ENCODE measurements at regions not wholly inside any gene's neighbourhood (a gene's known extent, or its start where the extent isn't known, plus 50 kb on each side); places are given as distances from the start of the nearest gene placed in this dataset.

DNA sequence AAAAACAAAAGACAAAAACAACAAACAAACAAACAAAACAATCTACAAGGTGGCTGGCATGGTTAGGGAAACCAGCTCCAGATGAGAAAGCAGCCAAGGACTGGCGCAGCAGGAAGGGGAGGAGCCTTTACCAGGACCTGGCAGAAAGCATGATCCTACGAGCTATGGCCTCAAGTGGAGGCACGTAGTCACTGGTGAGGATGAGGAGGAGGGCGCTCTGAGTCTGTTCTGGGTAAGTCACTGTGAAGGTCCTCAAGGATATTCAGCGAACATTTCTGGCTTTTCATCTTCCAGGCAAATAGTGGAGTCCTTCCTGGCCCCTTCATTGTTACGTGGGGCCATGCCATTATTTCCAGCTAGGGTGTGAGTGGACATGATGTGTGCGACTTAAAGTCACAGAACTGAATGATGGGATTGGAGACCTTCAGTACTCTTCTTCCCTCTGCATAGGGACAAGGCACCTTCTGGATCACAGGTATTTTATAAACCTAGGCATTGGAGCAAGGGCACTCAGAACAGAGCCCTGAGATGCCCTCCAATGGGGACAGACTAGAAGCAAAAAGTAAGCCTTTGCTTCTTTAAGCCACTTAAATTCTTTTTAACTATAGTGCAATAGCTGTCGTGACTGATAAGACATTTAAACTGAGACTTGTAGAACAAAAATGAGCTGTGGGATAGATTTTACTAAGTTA, 771.3 kb downstream of the RAB28 start:
- intact Hi-C loops (cut with DNase I; ENCODE audit: low total_unique reads): no loop called here
- no peak for DNase-seq (ENCODE audit: low spot score in 2 of 2)
- Histone ChIP-seq H3K27me3 (no peaks in the 10 kb centered on the region), H3K27ac (no peak overlapping the region), H3K4me3 (no peak overlapping the region), H3K4me1 (no peaks in the 10 kb centered on the region), H3K9me3 (peaks cover 0 to 5% of the 10 kb centered on the region in 2 donors), H3K36me3 (no peaks in the 10 kb centered on the region)
- TF ChIP-seq POLR2AphosphoS5 (IDR thresholded peaks at IDR 0.05) (no peak), CTCF (IDR thresholded peaks at IDR 0.05) (no peak), POLR2A (IDR thresholded peaks at IDR 0.05) (no peak)

DNA sequence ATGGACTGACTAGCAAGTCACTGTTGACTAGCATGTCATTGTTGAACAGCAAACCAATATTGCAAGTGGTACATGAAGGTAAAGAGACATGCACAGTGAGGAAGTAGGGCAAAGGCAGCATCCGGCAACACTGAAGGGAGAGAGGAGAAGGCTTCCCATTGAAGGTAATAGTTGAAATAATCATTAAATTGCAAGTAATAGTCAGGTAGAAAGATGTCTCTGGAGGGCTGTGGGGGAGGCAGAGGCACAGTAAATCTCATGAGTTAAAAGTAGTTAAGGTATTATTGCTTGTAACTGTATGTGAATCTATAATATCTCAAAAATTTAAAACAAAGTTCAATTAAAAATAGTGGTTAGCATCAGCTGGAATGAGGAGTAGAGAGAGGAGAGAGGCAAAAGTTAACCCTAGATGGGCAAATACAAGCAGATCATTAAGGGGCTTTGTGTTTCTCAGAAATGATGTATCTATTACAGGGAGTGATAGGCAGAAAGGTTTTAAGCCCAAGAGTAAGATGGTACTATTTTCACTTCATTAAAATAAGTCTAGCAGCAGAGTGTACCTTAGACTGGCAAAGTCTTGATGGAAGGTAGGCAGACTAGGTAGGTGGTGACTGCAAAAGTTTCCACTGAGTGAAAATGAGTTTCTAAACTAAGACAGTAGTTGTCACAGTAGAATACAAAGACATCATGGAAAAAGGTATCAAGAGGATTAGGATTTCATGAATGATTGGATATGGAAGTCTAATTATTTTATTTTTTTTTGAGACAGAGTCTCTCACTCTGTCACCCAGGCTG, 776.6 kb downstream of the RAB28 start:
- no peak overlapping the region for H3K4me3 ChIP-seq
- TF ChIP-seq CTCF (IDR thresholded peaks at IDR 0.05) (no peak), POLR2A (IDR thresholded peaks at IDR 0.05) (no peak)
- no peak overlapping the region for H3K27ac ChIP-seq
- H3K4me1 ChIP-seq: no peaks in the 10 kb centered on the region
- peaks cover 0 to 2% of the 10 kb centered on the region in 2 donors for H3K9me3 ChIP-seq
- DNase-seq (ENCODE audit: low spot score in 2 of 2): no peak
- H3K36me3 ChIP-seq: no peaks in the 10 kb centered on the region
- intact Hi-C loops (cut with DNase I; ENCODE audit: low total_unique reads): no loop called here
- H3K27me3 ChIP-seq: no peaks in the 10 kb centered on the region

- no peak for DNase-seq (ENCODE audit: low spot score in 2 of 2)
- no peaks in the 10 kb centered on the region for H3K9me3 ChIP-seq
- no peaks in the 10 kb centered on the region for H3K27me3 ChIP-seq
- no peaks in the 10 kb centered on the region for H3K36me3 ChIP-seq
- no peak for TF ChIP-seq POLR2AphosphoS5 (IDR thresholded peaks at IDR 0.05)
- no peak for TF ChIP-seq POLR2A (IDR thresholded peaks at IDR 0.05)
- TF ChIP-seq CTCF (IDR thresholded peaks at IDR 0.05): no peak
- H3K27ac ChIP-seq: no peak overlapping the region
- no peaks in the 10 kb centered on the region for H3K4me1 ChIP-seq
- intact Hi-C loops (cut with DNase I; ENCODE audit: low total_unique reads): no loop called here
- H3K4me3 ChIP-seq: no peak overlapping the region
These were observed 781.1 kb downstream of the RAB28 start for GRCh38 chr4:12703036-12703435.

- Histone ChIP-seq H3K4me3 (no peak overlapping the region), H3K27me3 (no peaks in the 10 kb centered on the region), H3K27ac (no peak overlapping the region), H3K36me3 (no peaks in the 10 kb centered on the region), H3K9me3 (no peaks in the 10 kb centered on the region), H3K4me1 (no peaks in the 10 kb centered on the region)
- intact Hi-C loops (cut with DNase I; ENCODE audit: low total_unique reads): no loop called here
- TF ChIP-seq CTCF (IDR thresholded peaks at IDR 0.05) (no peak), POLR2AphosphoS5 (IDR thresholded peaks at IDR 0.05) (no peak), POLR2A (IDR thresholded peaks at IDR 0.05) (no peak)
- no peak for DNase-seq (ENCODE audit: low spot score in 2 of 2)
These were observed 782.8 kb downstream of the RAB28 start for GRCh38 chr4:12701384-12701783.

DNA sequence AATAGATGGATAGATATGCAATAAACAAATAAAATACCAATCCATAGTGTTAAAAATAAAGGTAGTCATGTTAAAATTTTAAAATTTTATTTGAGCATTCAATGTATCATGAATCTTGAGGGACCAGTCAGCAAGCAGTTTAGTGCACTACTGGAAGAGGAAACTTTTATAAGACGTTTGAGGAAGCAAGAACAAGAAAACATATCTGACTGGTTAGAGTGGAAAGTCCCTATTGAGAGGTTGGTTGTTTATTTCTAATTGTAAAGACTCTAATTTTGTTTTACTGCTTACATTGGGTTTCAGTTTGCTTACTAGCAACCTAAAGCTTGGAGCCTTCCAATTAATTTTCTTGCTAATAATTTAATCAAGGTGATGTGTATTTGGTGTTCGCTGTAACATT, 786.2 kb downstream of the RAB28 start:
- no peak for DNase-seq (ENCODE audit: low spot score in 2 of 2)
- no peaks in the 10 kb centered on the region for H3K4me1 ChIP-seq
- H3K27me3 ChIP-seq: no peaks in the 10 kb centered on the region
- H3K36me3 ChIP-seq: no peaks in the 10 kb centered on the region
- H3K9me3 ChIP-seq: no peaks in the 10 kb centered on the region
- no peak overlapping the region for H3K27ac ChIP-seq
- TF ChIP-seq CTCF (IDR thresholded peaks at IDR 0.05): no peak
- TF ChIP-seq POLR2A (IDR thresholded peaks at IDR 0.05): no peak
- TF ChIP-seq POLR2AphosphoS5 (IDR thresholded peaks at IDR 0.05): no peak
- no peak overlapping the region for H3K4me3 ChIP-seq
- intact Hi-C loops (cut with DNase I; ENCODE audit: low total_unique reads): no loop called here
